Fibroblast of mammary gland (primary cell): ENCODE measurements at regions not wholly inside any gene's neighbourhood (a gene's known extent, or its start where the extent isn't known, plus 50 kb on each side); places are given as distances from the start of the nearest gene placed in this dataset.

ENCODE experiments used
- DNase-seq: peaks from one replicate; pipeline ENCODE4 v3.0.0-alpha.2; 2010; ENCODE audit warnings: low read depth
- H3K4me3 ChIP-seq: 2 replicates; pipeline ENCODE4 v1.5.1; 2011; ENCODE audit warnings: low read depth, mild to moderate bottlenecking, low read length, moderate library complexity; ENCODE audit not compliant: control insufficient read depth
- CTCF ChIP-seq: conservative IDR thresholded peaks from 2 replicates; pipeline ENCODE4 v1.5.1; 2011; ENCODE audit warnings: low read depth, low read length, inconsistent platforms; ENCODE audit not compliant: control insufficient read depth, insufficient read depth

- DNase-seq, result no peak
- no peak overlapping the region for H3K4me3 ChIP-seq
- no peak for TF ChIP-seq CTCF
These were observed 88.2 kb upstream of the SMIM23 start for GRCh38 chr5:171697221-171698102.

- DNase-seq, result no peak
- TF ChIP-seq CTCF, result no peak
- H3K4me3 ChIP-seq, result no peak overlapping the region
These were observed 85.2 kb upstream of the SMIM23 start for GRCh38 chr5:171700318-171700912.

GRCh38 chr5:171701100-171701541, 84.5 kb upstream of the SMIM23 start:
- no peak for DNase-seq
- no peak for TF ChIP-seq CTCF
- no peak overlapping the region for H3K4me3 ChIP-seq

- no peak for TF ChIP-seq CTCF
- no peak overlapping the region for H3K4me3 ChIP-seq
- DNase-seq, result peak; percentile 16
These were observed 83.4 kb upstream of the SMIM23 start for GRCh38 chr5:171702135-171702770.

GRCh38 chr5:171703146-171703545, 82.5 kb upstream of the SMIM23 start:
- no peak for TF ChIP-seq CTCF
- no peak for DNase-seq
- H3K4me3 ChIP-seq, result no peak overlapping the region

- TF ChIP-seq CTCF, result no peak
- H3K4me3 ChIP-seq, result no peak overlapping the region
- no peak for DNase-seq
These were observed 80.6 kb upstream of the SMIM23 start for GRCh38 chr5:171705036-171705435.
